ENCODE measurements at regions not wholly inside any gene's neighbourhood (a gene's known extent, or its start where the extent isn't known, plus 50 kb on each side); places are given as distances from the start of the nearest gene placed in this dataset.

GRCh38 chr1:59076612-59077011 lies 220.3 kb upstream of the FGGY start:
- peak; percentile 44 to 45 for DNase-seq (ENCODE audit: low read depth in 2 of 2)

GRCh38 chr1:59077466-59078069 lies 219.3 kb upstream of the FGGY start:
- H3K4me3 ChIP-seq (replicated peaks in 1 of 2; ENCODE audit: low read depth in 2 of 2, low read length in 2 of 2) = no peak overlapping the region
- no peak for DNase-seq (ENCODE audit: low read depth in 2 of 2)
- no peak for TF ChIP-seq CTCF (IDR thresholded peaks at IDR 0.05; ENCODE audit: low read depth, low read length)

More at GRCh38 chr1:59076612-59077011, 220.3 kb upstream of the FGGY start:
- H3K4me3 ChIP-seq (replicated peaks in 1 of 2; ENCODE audit: low read depth in 2 of 2, low read length in 2 of 2) = no peak overlapping the region
- peak; percentile 18 for TF ChIP-seq CTCF (IDR thresholded peaks at IDR 0.05; ENCODE audit: low read depth, low read length)

- no peak for TF ChIP-seq CTCF (IDR thresholded peaks at IDR 0.05; ENCODE audit: low read depth, low read length)
- DNase-seq (ENCODE audit: low read depth in 2 of 2) = no peak
Observed at GRCh38 chr1:59078070-59078800, 218.7 kb upstream of the FGGY start.

GRCh38 chr1:59078866-59079265 lies 218.0 kb upstream of the FGGY start:
- no peak overlapping the region for H3K4me3 ChIP-seq (replicated peaks in 1 of 2; ENCODE audit: low read depth in 2 of 2, low read length in 2 of 2)
- TF ChIP-seq CTCF (IDR thresholded peaks at IDR 0.05; ENCODE audit: low read depth, low read length) = no peak
- no peak for DNase-seq (ENCODE audit: low read depth in 2 of 2)

More at GRCh38 chr1:59078070-59078800, 218.7 kb upstream of the FGGY start:
- no peak overlapping the region for H3K4me3 ChIP-seq (replicated peaks in 1 of 2; ENCODE audit: low read depth in 2 of 2, low read length in 2 of 2)

GRCh38 chr1:59079434-59080140 lies 217.3 kb upstream of the FGGY start:
- H3K4me3 ChIP-seq (replicated peaks in 1 of 2; ENCODE audit: low read depth in 2 of 2, low read length in 2 of 2) = no peak overlapping the region
- DNase-seq (ENCODE audit: low read depth in 2 of 2) = peak in 1 of 2 donors; percentile 48
- no peak for TF ChIP-seq CTCF (IDR thresholded peaks at IDR 0.05; ENCODE audit: low read depth, low read length)

GRCh38 chr1:59081181-59081580 lies 215.7 kb upstream of the FGGY start:
- no peak overlapping the region for H3K4me3 ChIP-seq (replicated peaks in 1 of 2; ENCODE audit: low read depth in 2 of 2, low read length in 2 of 2)
- no peak for TF ChIP-seq CTCF (IDR thresholded peaks at IDR 0.05; ENCODE audit: low read depth, low read length)
- no peak for DNase-seq (ENCODE audit: low read depth in 2 of 2)

All from cardiac fibroblast (primary cell).